GM21528 (cell line): ENCODE measurements at regions not wholly inside any gene's neighbourhood (a gene's known extent, or its start where the extent isn't known, plus 50 kb on each side); places are given as distances from the start of the nearest gene placed in this dataset.
"Not testable (repeated sequence)": the region's sequence is repeated elsewhere in the genome, so short reads cannot be mapped to it uniquely, and the experiment has no call there.

Experiments used
- ATAC-seq: cut with Tn5 transposase; IDR thresholded peaks from one replicate; pipeline ENCODE4 v1.9.1; 2021; ENCODE audit warnings: mild to moderate bottlenecking, moderate library complexity; ENCODE audit not compliant: unreplicated experiment, low FRiP score

GRCh38 chr18:52222211-52222610, 117.8 kb upstream of the DCC start:
- no peak for ATAC-seq

GRCh38 chr18:52227536-52227935, 112.5 kb upstream of the DCC start:
- ATAC-seq, result no peak

- ATAC-seq, result no peak
Measured at GRCh38 chr18:52228166-52228565, 111.8 kb upstream of the DCC start.

GRCh38 chr18:52236131-52236530, 103.9 kb upstream of the DCC start:
- ATAC-seq, result no peak

- ATAC-seq, result no peak
Measured at GRCh38 chr18:52237551-52237950, 102.4 kb upstream of the DCC start.

GRCh38 chr18:52242711-52243110, 97.3 kb upstream of the DCC start:
- ATAC-seq, result no peak

- no peak for ATAC-seq
Measured at GRCh38 chr18:52244658-52245057, 95.3 kb upstream of the DCC start.

GRCh38 chr18:52254367-52254766, 85.6 kb upstream of the DCC start:
- no peak for ATAC-seq

- ATAC-seq, result not testable (repeated sequence)
Measured at GRCh38 chr18:52257417-52257816, 82.6 kb upstream of the DCC start.

GRCh38 chr18:52275817-52276216, 64.2 kb upstream of the DCC start:
- no peak for ATAC-seq

- ATAC-seq, result no peak
Measured at GRCh38 chr18:52277785-52278184, 62.2 kb upstream of the DCC start.

- ATAC-seq, result no peak
Measured at GRCh38 chr18:52278191-52278590, 61.8 kb upstream of the DCC start.

- ATAC-seq, result no peak
Measured at GRCh38 chr18:52280702-52281101, 59.3 kb upstream of the DCC start.

GRCh38 chr18:52283927-52284326, 56.1 kb upstream of the DCC start:
- no peak for ATAC-seq

GRCh38 chr18:52286675-52287074, 53.3 kb upstream of the DCC start:
- ATAC-seq, result no peak

- ATAC-seq, result no peak
Measured at GRCh38 chr18:52287151-52287550, 52.8 kb upstream of the DCC start.

GRCh38 chr18:52288403-52289004, 51.5 kb upstream of the DCC start:
- ATAC-seq, result no peak

GRCh38 chr18:52289392-52289791, 50.6 kb upstream of the DCC start:
- no peak for ATAC-seq
